Astrocyte of the cerebellum (primary cell): ENCODE measurements at regions not wholly inside any gene's neighbourhood (a gene's known extent, or its start where the extent isn't known, plus 50 kb on each side); places are given as distances from the start of the nearest gene placed in this dataset.

Experiments used
- DNase-seq: peaks from one replicate; pipeline ENCODE4 v3.0.0-alpha.2; 2011; ENCODE audit warnings: low read depth
- H3K4me3 ChIP-seq: 2 replicates; pipeline ENCODE4 v1.5.1; 2011; ENCODE audit warnings: mild to moderate bottlenecking, low read depth, low read length, moderate library complexity
- CTCF ChIP-seq: IDR thresholded peaks from 2 replicates; pipeline ENCODE4 v1.5.1; 2012; ENCODE audit warnings: low read length, low read depth, moderate library complexity, mild to moderate bottlenecking; ENCODE audit errors: missing control alignments
- in situ Hi-C: cut with HindIII; loops from 2 replicates; pipeline ENCODE4 v1.10.0; 2017; ENCODE audit warnings: low sequenced_read_pairs

GRCh38 chr6:110033101-110033500 lies 55.0 kb downstream of the GPR6 start:
- H3K4me3 ChIP-seq: no peak overlapping the region
- DNase-seq: no peak
- in situ Hi-C loops: no loop called here
- no peak for TF ChIP-seq CTCF

GRCh38 chr6:110033749-110034666 lies 55.9 kb downstream of the GPR6 start:
- in situ Hi-C loops: no loop called here
- H3K4me3 ChIP-seq: no peak overlapping the region
- no peak for DNase-seq
- no peak for TF ChIP-seq CTCF

GRCh38 chr6:110034667-110035036 lies 56.5 kb downstream of the GPR6 start:
- TF ChIP-seq CTCF: no peak
- no peak for DNase-seq
- in situ Hi-C loops: no loop called here
- H3K4me3 ChIP-seq: no peak overlapping the region

- no peak overlapping the region for H3K4me3 ChIP-seq
- no peak for TF ChIP-seq CTCF
- in situ Hi-C loops: no loop called here
- no peak for DNase-seq
These were observed 57.2 kb downstream of the GPR6 start for GRCh38 chr6:110035321-110035720.

GRCh38 chr6:110036408-110037302 lies 58.5 kb downstream of the GPR6 start:
- in situ Hi-C loops: no loop called here

More at GRCh38 chr6:110036408-110037302, 58.5 kb downstream of the GPR6 start:
- DNase-seq: no peak
- no peak for TF ChIP-seq CTCF
- H3K4me3 ChIP-seq: no peak overlapping the region
